Left lung (tissue), 4 donors: ENCODE measurements at regions not wholly inside any gene's neighbourhood (a gene's known extent, or its start where the extent isn't known, plus 50 kb on each side); places are given as distances from the start of the nearest gene placed in this dataset.

Experiments used
- ATAC-seq: fragments of 200-7000 bp; cut with Tn5 transposase; one replicate; pipeline ENCODE4 v1.9.1; 2020; ENCODE audit warnings: moderate library complexity
- DNase-seq, 4 donors: peaks; one replicate each; pipeline ENCODE4 v3.0.0-alpha.2; 2013 to 2020
- H3K27ac ChIP-seq, 2 donors: fragments of 200-600 bp; sonication (generic) in 1 of 2; one replicate each; pipeline versions ENCODE4 v1.5.0 to v1.8.0; 2020 to 2021
- H3K27me3 ChIP-seq, 2 donors: fragments of 200-600 bp; sonication (generic) in 1 of 2; one replicate each; pipeline versions ENCODE4 v1.5.0 to v1.8.0; 2020 to 2021
- H3K36me3 ChIP-seq, 2 donors: fragments of 200-600 bp; sonication (generic) in 1 of 2; one replicate each; pipeline versions ENCODE4 v1.5.0 to v1.8.0; 2020 to 2021
- H3K4me1 ChIP-seq, 2 donors: fragments of 200-600 bp; one replicate each; pipeline ENCODE4 v1.8.0; 2021
- H3K4me3 ChIP-seq, 2 donors: fragments of 200-600 bp; sonication (generic) in 1 of 2; one replicate each; pipeline versions ENCODE4 v1.5.0 to v1.8.0; 2020 to 2021; ENCODE audit warnings: mild to moderate bottlenecking in 1 of 2
- H3K9me3 ChIP-seq, 2 donors: fragments of 200-600 bp; sonication (generic) in 1 of 2; one replicate each; pipeline versions ENCODE4 v1.5.0 to v1.8.0; 2020 to 2021
- CTCF ChIP-seq, 2 donors: fragments of 200-600 bp; sonication (generic) in 1 of 2; IDR thresholded peaks; one replicate each; pipeline versions ENCODE4 v1.5.0 to v1.8.0; 2021; ENCODE audit warnings: antibody characterized with exemption in 2 of 2
- intact Hi-C, 2 donors: fragments of 100-400 bp; cut with DNase I; formaldehyde crosslinking; loops; one replicate each; pipeline versions ENCODE4 v1.11.2 to v1.14.2; 2022
- donor health status: DM: no; HTN: yes; CAD: no.
- donor health status: DM: no; HTN: no; CAD: no.

GRCh38 chr7:131020759-131021261 lies 286.8 kb upstream of the KLF14 start:
- no peak overlapping the region for H3K27ac ChIP-seq
- intact Hi-C loops: no loop called here
- DNase-seq: no peak
- peaks cover 0 to 5% of the 10 kb centered on the region in 2 donors for H3K36me3 ChIP-seq
- ATAC-seq: no peak
- no peaks in the 10 kb centered on the region for H3K9me3 ChIP-seq
- peaks cover 9 to 42% of the 10 kb centered on the region in 2 donors for H3K4me1 ChIP-seq
- no peak for TF ChIP-seq CTCF (IDR thresholded peaks at IDR 0.05)
- no peaks in the 10 kb centered on the region for H3K27me3 ChIP-seq
- H3K4me3 ChIP-seq: no peak overlapping the region

DNA sequence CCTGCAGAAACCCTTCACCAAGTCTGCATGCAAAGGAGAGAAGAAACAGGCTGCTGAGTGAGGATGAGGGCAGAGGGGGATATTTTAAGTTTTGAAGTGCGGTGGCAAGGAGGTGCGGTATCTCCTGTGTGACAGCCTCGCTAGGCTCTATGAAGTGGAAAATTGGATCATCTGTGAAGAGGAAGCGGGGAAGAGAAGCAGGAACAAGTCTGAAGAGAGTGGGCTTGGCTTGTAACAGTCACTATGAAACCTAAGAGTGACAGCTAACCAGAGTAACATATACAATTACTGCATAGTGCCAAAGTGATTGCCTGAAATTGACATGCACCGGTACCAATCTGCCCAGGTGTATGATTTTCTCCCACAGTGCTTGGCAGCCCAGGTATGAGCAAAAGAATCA lies 287.5 kb upstream of the KLF14 start:
- Histone ChIP-seq H3K9me3 (no peaks in the 10 kb centered on the region), H3K27ac (no peak overlapping the region), H3K4me1 (peaks cover 9 to 43% of the 10 kb centered on the region in 2 donors), H3K4me3 (no peak overlapping the region), H3K36me3 (peaks cover 0 to 5% of the 10 kb centered on the region in 2 donors), H3K27me3 (no peaks in the 10 kb centered on the region)
- intact Hi-C loops: no loop called here
- TF ChIP-seq CTCF (IDR thresholded peaks at IDR 0.05): no peak
- DNase-seq: no peak
- ATAC-seq: peak; percentile 18

DNA sequence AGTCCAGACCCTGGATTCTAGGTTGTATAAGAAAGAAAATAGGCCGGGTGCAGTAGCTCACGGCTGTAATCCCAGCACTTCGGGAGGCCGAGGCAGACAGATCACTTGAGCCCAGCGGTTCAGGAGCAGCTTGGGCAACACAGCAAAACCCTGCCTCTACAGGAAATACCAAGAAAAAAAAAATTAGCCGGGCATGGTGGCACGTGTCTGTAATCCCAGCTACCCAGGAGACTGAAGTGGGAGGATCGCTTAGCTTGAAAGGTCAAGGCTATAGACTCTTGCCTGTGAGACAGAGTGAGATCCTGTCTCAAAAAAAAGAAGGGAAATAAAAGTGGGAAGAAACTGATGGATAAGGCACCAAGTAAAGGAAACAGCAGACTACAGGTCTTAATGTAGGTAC lies 287.9 kb upstream of the KLF14 start:
- DNase-seq: peak in 1 of 4 donors; percentile 35
- no peak for TF ChIP-seq CTCF (IDR thresholded peaks at IDR 0.05)
- peaks cover 13 to 43% of the 10 kb centered on the region in 2 donors for H3K4me1 ChIP-seq
- peaks cover 0 to 5% of the 10 kb centered on the region in 2 donors for H3K36me3 ChIP-seq
- no peaks in the 10 kb centered on the region for H3K9me3 ChIP-seq
- H3K27me3 ChIP-seq: no peaks in the 10 kb centered on the region
- H3K4me3 ChIP-seq: no peak overlapping the region
- ATAC-seq: peak; percentile 49
- H3K27ac ChIP-seq: no peak overlapping the region
- intact Hi-C loops: no loop called here

GRCh38 chr7:131026297-131027000 lies 292.4 kb upstream of the KLF14 start:
- Histone ChIP-seq H3K4me1 (peaks cover 26 to 62% of the 10 kb centered on the region in 2 donors), H3K27ac (peak overlapping the region; percentile 54 to 75), H3K27me3 (no peaks in the 10 kb centered on the region), H3K9me3 (no peaks in the 10 kb centered on the region), H3K36me3 (peaks cover 0 to 5% of the 10 kb centered on the region in 2 donors), H3K4me3 (no peak overlapping the region)
- TF ChIP-seq CTCF (IDR thresholded peaks at IDR 0.05): no peak
- DNase-seq (no peak), ATAC-seq (peak; percentile 49)
- intact Hi-C loops: no loop called here

DNA sequence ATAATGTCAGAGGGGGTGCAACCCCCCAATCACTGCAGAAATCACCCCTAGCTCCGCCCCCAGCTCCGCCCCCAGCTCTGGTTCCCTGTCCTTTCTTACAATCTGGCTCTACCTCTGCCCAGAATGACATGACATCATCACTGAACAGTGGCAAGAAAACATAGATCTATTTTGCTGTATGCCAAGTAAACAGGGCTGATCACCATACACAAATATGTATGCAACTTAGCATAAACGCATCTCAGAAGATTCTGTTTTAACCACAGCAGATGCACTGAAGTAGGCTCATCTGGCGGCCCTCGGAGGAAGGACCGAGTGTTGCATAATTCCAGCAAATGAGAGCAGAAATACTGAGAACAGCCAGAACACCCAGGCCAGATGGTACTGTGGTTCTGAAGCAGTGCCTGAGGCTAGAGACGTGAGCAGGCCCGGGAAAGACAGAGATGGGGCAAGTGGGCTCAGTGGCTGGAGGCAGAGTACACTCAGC lies 293.3 kb upstream of the KLF14 start:
- DNase-seq: peak in 1 of 4 donors; percentile 70
- TF ChIP-seq CTCF (IDR thresholded peaks at IDR 0.05): no peak

More for the DNA sequence above, 293.3 kb upstream of the KLF14 start:
- intact Hi-C loops: no loop called here
- Histone ChIP-seq H3K4me1 (peaks cover 17 to 62% of the 10 kb centered on the region in 2 donors), H3K27ac (peak overlapping the region; percentile 54 to 75), H3K27me3 (no peaks in the 10 kb centered on the region), H3K9me3 (no peaks in the 10 kb centered on the region), H3K4me3 (no peak overlapping the region), H3K36me3 (peaks cover 0 to 5% of the 10 kb centered on the region in 2 donors)
- ATAC-seq: peak; percentile 63
